ENCODE measurements at regions not wholly inside any gene's neighbourhood (a gene's known extent, or its start where the extent isn't known, plus 50 kb on each side); places are given as distances from the start of the nearest gene placed in this dataset.

DNA sequence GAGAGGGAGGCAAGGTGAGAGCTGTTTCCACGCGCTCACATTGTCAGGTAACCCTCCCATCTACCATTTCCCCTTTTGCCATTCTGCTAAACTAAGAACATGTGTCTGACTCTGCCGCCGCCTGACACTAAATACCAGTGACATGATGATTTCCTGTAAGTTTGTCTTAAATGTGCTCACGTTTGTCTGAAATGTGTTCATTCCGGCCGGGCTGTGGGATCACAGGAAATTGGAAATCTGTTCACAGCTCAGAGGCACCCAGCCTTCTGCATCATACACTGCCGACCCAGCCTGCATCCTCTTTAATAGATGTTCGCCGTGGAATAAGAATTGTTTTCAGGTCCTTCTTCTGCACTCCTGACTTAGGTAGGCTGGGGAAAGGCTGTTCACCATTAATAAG is 336.2 kb upstream of the PPARGC1A start:
- intact Hi-C loops (cut with DNase I, micrococcal nuclease), result no loop called here
- DNase-seq, result no peak
- no peaks in the 10 kb centered on the region for H3K9me3 ChIP-seq
- no peak overlapping the region for H3K4me3 ChIP-seq
- no peaks in the 10 kb centered on the region for H3K36me3 ChIP-seq (ENCODE audit: low read depth)
- no peaks in the 10 kb centered on the region for H3K4me1 ChIP-seq (ENCODE audit: low read depth)
- TF ChIP-seq, protein P1, sequence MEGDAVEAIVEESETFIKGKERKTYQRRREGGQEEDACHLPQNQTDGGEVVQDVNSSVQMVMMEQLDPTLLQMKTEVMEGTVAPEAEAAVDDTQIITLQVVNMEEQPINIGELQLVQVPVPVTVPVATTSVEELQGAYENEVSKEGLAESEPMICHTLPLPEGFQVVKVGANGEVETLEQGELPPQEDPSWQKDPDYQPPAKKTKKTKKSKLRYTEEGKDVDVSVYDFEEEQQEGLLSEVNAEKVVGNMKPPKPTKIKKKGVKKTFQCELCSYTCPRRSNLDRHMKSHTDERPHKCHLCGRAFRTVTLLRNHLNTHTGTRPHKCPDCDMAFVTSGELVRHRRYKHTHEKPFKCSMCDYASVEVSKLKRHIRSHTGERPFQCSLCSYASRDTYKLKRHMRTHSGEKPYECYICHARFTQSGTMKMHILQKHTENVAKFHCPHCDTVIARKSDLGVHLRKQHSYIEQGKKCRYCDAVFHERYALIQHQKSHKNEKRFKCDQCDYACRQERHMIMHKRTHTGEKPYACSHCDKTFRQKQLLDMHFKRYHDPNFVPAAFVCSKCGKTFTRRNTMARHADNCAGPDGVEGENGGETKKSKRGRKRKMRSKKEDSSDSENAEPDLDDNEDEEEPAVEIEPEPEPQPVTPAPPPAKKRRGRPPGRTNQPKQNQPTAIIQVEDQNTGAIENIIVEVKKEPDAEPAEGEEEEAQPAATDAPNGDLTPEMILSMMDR (IDR thresholded peaks at IDR 0.05), result no peak
- ATAC-seq, result no peak

DNA sequence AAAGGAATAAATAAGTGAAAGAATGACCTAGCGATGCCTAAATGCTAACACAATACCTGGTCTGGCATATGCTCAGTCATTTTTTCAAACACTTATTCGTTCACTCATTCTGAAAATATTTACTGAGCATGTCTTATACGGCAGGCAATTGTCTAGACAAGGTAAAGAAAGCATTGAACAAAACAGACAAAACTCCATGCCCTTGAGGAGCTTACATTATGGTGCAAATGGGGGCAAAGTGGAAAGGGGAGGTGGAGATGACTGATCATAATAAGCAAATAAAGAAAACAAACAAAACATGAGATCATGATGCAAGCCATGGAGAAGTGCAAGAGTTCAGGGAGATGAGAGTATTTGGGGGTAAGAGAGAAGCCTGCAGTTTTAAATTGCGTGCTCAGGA is 334.6 kb upstream of the PPARGC1A start:
- intact Hi-C loops (cut with DNase I, micrococcal nuclease), result no loop called here
- ATAC-seq, result no peak
- TF ChIP-seq, protein P1 (IDR thresholded peaks at IDR 0.05), result no peak
- H3K36me3 ChIP-seq (ENCODE audit: low read depth), result no peaks in the 10 kb centered on the region
- H3K4me3 ChIP-seq, result no peak overlapping the region
- no peaks in the 10 kb centered on the region for H3K9me3 ChIP-seq
- DNase-seq, result no peak
- H3K4me1 ChIP-seq (ENCODE audit: low read depth), result no peaks in the 10 kb centered on the region

DNA sequence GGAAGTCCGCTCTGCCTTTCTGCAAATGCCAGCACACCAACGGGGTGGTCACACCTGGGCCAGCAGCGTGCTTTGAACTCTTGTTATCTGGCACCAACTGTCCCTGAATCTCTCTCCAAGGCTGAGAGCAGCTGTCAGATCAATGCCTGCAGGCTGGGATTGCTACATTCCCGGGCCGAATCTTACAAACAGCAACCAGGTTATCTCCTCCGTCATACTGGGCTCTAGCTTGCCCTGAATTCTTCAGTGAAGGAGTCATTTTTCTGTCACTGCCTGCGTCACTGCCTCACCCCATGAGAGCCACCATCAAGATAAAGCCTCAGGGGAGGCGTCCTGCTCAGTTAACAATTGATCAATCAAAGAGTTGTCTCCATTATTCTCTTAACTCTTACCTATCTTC is 329.4 kb upstream of the PPARGC1A start:
- DNase-seq (peak in 1 of 3 donors; percentile 26), ATAC-seq (peak; percentile 37)
- TF ChIP-seq, protein P1 (IDR thresholded peaks at IDR 0.05), result no peak
- Histone ChIP-seq H3K9me3 (no peaks in the 10 kb centered on the region), H3K4me1 (ENCODE audit: low read depth) (no peaks in the 10 kb centered on the region), H3K36me3 (ENCODE audit: low read depth) (no peaks in the 10 kb centered on the region), H3K4me3 (no peak overlapping the region)
- intact Hi-C loops (cut with DNase I, micrococcal nuclease), result no loop called here

DNA sequence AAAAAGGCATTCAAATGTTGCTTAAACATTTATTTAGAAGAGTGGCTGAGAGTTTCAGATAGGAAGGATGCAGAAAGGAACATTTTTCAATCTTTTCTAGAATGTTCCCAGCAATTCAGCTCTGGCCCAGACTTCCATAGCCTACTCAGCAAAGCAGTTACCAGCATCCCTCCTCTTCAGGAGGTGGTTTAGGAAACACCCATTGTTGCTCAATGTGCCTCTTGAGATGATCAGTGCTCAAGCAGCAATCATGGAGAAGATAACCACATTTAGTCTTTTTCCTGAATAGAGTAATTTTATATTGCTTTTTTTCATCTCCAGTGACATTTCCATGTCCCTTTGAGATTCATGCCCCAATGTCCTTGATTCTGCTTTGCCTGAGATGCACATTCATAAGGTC is 328.7 kb upstream of the PPARGC1A start:
- no peak overlapping the region for H3K4me3 ChIP-seq
- no peak for DNase-seq
- no peak for ATAC-seq
- no peaks in the 10 kb centered on the region for H3K36me3 ChIP-seq (ENCODE audit: low read depth)
- TF ChIP-seq, protein P1 (IDR thresholded peaks at IDR 0.05), result no peak
- intact Hi-C loops (cut with DNase I, micrococcal nuclease), result no loop called here
- no peaks in the 10 kb centered on the region for H3K9me3 ChIP-seq
- no peaks in the 10 kb centered on the region for H3K4me1 ChIP-seq (ENCODE audit: low read depth)

DNA sequence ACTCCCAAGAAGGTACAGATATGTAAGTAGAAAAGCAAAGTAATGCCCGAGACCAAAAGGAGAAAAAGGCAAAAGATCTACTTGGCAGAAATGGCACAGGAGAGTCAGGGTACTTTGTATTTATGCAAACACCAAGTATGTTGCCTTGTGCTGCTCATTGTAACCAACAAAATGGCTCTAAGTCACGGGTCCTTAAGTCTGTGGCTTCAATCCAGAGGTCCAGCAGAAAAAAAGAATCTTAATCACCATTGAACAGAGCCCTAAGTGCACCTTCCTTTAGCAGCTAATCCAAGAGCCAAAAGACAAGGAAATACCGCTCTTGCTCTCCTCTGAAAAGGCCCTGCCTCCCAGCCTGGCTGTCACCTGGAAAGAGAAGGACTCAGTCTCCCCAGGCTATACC is 324.9 kb upstream of the PPARGC1A start:
- ATAC-seq (no peak), DNase-seq (no peak)
- TF ChIP-seq, protein P1 (IDR thresholded peaks at IDR 0.05), result no peak
- Histone ChIP-seq H3K4me3 (no peak overlapping the region), H3K4me1 (ENCODE audit: low read depth) (no peaks in the 10 kb centered on the region), H3K36me3 (ENCODE audit: low read depth) (no peaks in the 10 kb centered on the region), H3K9me3 (no peaks in the 10 kb centered on the region)
- intact Hi-C loops (cut with DNase I, micrococcal nuclease), result no loop called here

DNA sequence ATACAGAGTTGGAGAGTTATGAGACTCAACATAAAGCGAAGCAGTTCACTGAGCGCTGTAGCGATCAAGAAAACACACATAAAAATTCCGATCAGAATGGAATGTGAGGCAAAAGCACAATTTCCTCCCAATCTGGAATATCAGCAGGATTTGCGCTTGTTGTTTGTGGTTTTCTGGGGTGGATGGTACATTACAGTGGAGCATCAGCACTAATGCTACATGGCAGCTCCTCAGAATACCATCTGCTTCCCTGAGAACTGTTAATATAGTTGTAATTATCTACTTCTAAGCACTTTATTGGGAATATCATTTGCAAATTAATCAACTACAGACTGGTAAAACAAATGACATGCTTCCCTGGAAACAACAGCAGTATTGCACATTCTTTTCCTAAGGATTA is 324.1 kb upstream of the PPARGC1A start:
- H3K9me3 ChIP-seq, result no peaks in the 10 kb centered on the region

More for the DNA sequence above, 324.1 kb upstream of the PPARGC1A start:
- ATAC-seq (no peak), DNase-seq (no peak)
- Histone ChIP-seq H3K36me3 (ENCODE audit: low read depth) (no peaks in the 10 kb centered on the region), H3K4me3 (no peak overlapping the region), H3K4me1 (ENCODE audit: low read depth) (no peaks in the 10 kb centered on the region)
- intact Hi-C loops (cut with DNase I, micrococcal nuclease), result no loop called here
- TF ChIP-seq, protein P1 (IDR thresholded peaks at IDR 0.05), result no peak
